ENCODE measurements at regions not wholly inside any gene's neighbourhood (a gene's known extent, or its start where the extent isn't known, plus 50 kb on each side); places are given as distances from the start of the nearest gene placed in this dataset.

DNA sequence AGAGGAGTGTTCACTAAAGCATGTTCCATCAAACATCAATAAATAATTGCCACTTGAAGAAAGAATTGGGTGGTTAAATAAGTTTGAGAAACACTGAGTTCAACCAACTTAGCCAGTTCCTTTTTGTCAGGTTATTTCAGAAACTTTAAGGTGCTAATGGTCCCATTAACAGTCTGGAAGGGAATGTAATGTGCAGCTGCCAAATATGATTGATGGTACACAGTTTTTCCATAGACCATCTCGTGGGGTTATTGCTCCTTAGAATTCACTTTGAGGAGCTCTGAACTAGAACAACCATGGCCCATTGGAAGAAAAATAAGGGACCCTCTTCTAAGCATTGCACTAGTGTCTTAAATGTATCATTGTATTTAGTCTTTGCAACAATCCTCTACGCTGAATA is 185.8 kb upstream of the NR2F2 start:
- TF ChIP-seq, protein P1, sequence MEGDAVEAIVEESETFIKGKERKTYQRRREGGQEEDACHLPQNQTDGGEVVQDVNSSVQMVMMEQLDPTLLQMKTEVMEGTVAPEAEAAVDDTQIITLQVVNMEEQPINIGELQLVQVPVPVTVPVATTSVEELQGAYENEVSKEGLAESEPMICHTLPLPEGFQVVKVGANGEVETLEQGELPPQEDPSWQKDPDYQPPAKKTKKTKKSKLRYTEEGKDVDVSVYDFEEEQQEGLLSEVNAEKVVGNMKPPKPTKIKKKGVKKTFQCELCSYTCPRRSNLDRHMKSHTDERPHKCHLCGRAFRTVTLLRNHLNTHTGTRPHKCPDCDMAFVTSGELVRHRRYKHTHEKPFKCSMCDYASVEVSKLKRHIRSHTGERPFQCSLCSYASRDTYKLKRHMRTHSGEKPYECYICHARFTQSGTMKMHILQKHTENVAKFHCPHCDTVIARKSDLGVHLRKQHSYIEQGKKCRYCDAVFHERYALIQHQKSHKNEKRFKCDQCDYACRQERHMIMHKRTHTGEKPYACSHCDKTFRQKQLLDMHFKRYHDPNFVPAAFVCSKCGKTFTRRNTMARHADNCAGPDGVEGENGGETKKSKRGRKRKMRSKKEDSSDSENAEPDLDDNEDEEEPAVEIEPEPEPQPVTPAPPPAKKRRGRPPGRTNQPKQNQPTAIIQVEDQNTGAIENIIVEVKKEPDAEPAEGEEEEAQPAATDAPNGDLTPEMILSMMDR (conservative IDR thresholded peaks at IDR 0.05 in 1 of 2, IDR thresholded peaks at IDR 0.05 in 1 of 2; ENCODE audit: extremely low read depth in 1 of 2, insufficient read depth in 1 of 2, low read depth in 1 of 2, low read length in 2 of 2), result no peak
- no peak for TF ChIP-seq EZH2 (IDR thresholded peaks at IDR 0.05; ENCODE audit: borderline replicate concordance, low read length)
